HG02938 (cell line): ENCODE measurements at regions not wholly inside any gene's neighbourhood (a gene's known extent, or its start where the extent isn't known, plus 50 kb on each side); places are given as distances from the start of the nearest gene placed in this dataset.

Experiments
- ATAC-seq: cut with Tn5 transposase; IDR thresholded peaks from one replicate; pipeline ENCODE4 v1.9.1; 2021; ENCODE audit warnings: mild to moderate bottlenecking, moderate library complexity; ENCODE audit not compliant: unreplicated experiment

DNA sequence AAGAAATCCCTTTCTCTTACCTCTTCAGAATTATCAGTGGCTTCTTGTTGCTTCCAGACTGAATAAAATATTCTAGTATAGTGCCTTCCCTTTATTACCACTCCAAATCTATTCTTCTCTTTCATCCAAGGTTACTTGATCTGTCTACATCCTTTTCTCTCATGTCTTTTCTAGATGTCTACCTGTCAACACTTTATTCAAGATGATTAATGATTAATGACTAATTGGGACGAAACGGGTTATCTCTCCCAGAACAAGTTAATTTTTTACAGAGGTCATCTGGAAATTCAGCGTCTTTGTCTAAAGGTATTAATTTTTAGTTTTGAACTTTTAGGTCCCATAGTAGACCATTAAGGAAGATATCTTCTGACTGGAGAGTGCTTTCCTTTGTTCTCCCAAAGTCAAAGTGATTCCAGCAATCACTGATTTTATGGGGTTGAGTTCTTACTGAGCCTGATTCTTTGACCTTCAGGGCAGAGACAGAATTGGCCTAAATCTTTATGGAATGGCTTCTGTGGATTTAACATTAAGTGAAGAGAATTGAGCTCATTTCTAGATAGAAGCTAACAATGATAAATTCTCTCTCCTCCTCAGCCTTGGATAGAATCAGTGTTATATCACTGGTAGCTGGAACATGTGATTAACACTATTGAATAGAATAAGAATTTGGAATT, 335.4 kb upstream of the TEX13C start:
- ATAC-seq = no peak

GRCh38 chrX:124986284-124986683, 333.4 kb upstream of the TEX13C start:
- no peak for ATAC-seq

GRCh38 chrX:124993735-124994134, 325.9 kb upstream of the TEX13C start:
- no peak for ATAC-seq

DNA sequence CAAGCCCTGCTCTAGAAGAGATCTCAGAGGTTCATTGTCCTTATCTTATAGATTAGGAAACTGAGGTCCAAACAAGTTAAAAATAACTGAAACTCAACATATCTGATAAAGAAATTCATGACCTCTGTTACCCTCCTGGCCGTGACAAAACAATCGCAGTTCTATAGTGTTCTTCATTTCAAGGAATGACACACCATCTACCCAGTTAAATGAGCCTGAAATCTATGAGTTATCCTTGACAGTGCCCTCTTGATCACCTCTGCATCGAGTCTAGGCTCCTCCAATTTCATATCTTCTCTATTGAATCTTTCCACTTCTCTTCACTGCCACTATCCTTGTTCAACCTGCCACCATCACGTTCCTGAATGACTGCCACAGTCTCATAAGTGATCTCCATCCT, 325.3 kb upstream of the TEX13C start:
- no peak for ATAC-seq

DNA sequence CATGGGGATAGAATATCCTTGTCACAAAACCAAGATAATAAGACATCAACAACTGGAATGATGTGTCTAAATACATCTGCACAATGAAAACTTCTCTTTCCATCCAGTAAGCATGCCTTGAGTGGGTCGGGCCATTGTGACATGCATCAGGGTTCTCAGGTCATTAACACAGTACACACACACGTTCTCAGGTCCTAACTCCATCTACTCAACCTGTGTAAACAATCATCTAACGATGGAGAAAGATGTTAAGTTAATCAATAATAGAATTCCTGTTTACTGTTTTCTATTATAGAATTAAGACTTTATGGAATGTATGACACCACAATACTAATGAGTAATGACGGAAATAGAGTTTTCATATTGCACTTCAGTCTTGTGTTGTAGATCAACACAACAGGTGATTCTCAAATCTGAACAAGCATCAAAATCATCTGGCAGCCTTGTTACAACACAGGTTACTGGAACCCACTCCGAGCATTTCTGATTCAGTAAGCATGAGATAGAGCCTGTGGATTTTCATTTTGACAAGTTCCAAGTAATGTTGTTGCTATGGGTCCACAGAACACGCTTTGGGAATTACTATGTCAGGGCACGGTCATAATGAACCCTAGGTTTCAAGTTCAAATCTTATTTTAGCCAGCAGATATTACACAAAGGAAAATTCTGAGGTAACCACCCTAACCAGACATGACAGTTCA, 315.8 kb upstream of the TEX13C start:
- no peak for ATAC-seq

GRCh38 chrX:125004799-125005198, 314.9 kb upstream of the TEX13C start:
- no peak for ATAC-seq

DNA sequence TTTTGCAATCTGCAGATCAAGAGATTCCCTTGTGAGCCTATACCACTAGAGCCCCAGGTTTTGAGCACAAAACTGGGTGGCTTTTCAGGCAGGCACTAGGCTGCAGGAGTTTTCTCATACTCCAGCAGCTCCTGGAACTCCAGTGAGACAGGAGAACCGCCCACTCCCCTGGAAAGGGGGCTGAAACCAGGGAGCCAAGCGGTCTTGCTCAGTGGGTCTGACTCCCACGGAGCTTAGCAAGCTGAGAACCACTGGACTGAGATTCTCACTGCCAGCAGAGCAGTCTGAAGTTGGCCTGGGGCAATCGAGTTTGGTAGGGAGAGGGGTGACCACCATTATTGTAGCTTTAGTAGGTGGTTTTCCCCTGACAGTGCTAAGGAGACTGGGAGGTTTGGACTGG, 313.8 kb upstream of the TEX13C start:
- no peak for ATAC-seq

DNA sequence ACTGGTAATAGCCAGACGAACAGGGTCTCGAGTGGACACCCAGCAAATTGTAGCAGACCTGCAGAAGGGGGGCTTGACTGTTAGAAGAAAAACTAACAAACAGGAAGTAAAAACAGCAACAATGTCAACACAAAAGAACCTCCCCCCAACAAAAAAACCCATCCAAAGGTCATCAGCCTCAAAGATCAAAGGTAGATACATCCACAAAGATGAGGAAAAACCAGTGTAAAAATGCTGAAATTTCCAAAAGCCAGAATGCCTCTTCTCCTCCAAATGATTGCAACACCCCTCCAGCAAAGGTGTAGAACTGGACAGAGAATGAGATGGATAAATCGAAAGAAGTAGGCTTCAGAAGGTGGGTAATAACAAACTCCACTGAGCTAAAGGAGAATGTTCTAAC, 313.0 kb upstream of the TEX13C start:
- ATAC-seq = no peak

GRCh38 chrX:125012585-125012984, 307.1 kb upstream of the TEX13C start:
- no peak for ATAC-seq

DNA sequence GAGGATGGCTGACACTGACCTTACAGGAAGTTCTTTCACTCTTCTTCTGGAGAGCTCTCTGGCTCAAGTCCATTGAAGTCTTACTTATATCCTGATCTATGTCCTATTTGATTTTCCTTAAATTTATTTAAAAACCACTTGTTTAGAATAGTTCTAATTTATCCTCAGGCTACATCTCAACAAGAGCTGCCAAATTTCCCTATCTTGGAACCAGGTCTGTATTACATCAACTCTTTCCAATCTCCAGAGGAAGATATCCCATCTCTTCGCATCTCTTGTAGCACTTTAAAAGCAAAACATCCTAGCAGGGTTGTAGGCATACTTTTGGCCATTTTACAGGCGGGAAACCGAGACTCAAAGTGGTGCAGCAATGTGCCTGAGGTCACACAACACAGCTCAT, 290.5 kb upstream of the TEX13C start:
- ATAC-seq = no peak
